ENCODE measurements at regions not wholly inside any gene's neighbourhood (a gene's known extent, or its start where the extent isn't known, plus 50 kb on each side); places are given as distances from the start of the nearest gene placed in this dataset.

DNA sequence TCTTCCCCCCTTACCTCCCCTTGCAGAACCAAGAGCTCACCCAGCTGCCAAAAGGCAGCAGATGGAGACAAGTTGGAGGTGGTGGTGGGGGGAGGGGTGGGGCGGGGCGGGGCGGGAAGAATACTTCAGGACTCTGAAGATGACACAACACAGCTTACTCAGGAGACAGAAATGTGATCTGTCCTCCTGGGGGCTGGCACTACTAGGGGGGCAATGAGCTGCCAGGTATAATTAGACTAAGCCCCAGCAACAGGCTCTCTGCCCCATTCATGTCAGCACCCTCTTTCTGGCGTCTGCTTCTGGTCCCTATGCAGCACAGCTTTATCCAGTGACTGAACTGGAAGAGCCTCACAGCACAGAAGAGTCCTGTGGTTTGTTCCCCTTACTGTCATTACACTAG, 407.0 kb downstream of the MED13L start:
- no peaks in the 10 kb centered on the region; the same call in 1 of the 2 replicates for H3K27me3 ChIP-seq (replicated peaks; ENCODE audit: insufficient read depth)
- no peaks in the 10 kb centered on the region for H3K36me3 ChIP-seq (ENCODE audit: low read depth)
- H3K79me2 ChIP-seq (ENCODE audit: insufficient read depth) = no peaks in the 10 kb centered on the region
- no peak for DNase-seq
- no peaks in the 10 kb centered on the region for H3F3A ChIP-seq (ENCODE audit: insufficient read depth)
- in situ Hi-C loops (cut with MboI) = no loop called here
- no peaks in the 10 kb centered on the region for H3K4me1 ChIP-seq (ENCODE audit: insufficient read depth)
- H4K20me1 ChIP-seq (ENCODE audit: insufficient read depth) = no peaks in the 10 kb centered on the region
- H2AFZ ChIP-seq = no peak overlapping the region
- no peak overlapping the region for H3K4me3 ChIP-seq
- no peak overlapping the region for H3K27ac ChIP-seq
- H3K9me3 ChIP-seq (ENCODE audit: low read depth) = no peaks in the 10 kb centered on the region
- 24 to 39% methylated on average over 4 of the region's 4 CpGs for WGBS, 2 experiments (ENCODE audit: low coverage in 1 of 2, low lambda C conversion rate in 2 of 2, missing lambda C conversion rate in 2 of 2)
- no peak overlapping the region for H3K4me2 ChIP-seq (ENCODE audit: unreplicated experiment)
- TF ChIP-seq EZH2phosphoT487 (IDR thresholded peaks at IDR 0.05; ENCODE audit: insufficient read depth, low read depth) (no peak), EZH2 (IDR thresholded peaks at IDR 0.05; ENCODE audit: insufficient read depth, poor library complexity, severe bottlenecking) (no peak)
- no peaks in the 10 kb centered on the region for H3K9me2 ChIP-seq (ENCODE audit: insufficient read depth)
- no peak overlapping the region for H3K9ac ChIP-seq

DNA sequence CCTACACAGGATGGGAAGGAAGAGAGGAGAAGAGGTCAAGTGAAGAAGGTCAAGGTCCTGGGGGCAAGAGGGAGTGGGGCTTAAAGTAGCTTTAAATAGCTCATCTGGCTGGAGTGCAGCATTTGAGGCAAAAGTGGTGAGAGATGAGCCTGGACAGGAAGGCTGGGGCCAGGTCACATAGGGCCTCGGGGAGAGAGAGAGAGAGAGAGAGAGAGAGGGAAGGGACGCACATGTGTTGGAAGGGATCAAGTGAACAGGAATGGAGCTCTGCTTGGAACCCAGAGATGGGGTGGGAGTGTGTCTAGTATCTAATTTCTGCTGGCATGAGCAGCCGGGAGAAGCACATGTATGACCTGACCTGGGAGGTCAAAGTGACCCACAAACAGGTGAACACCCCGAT, 407.5 kb downstream of the MED13L start:
- Histone ChIP-seq H2AFZ (no peak overlapping the region), H3K4me2 (ENCODE audit: unreplicated experiment) (no peak overlapping the region), H3K9me2 (ENCODE audit: insufficient read depth) (no peaks in the 10 kb centered on the region), H4K20me1 (ENCODE audit: insufficient read depth) (no peaks in the 10 kb centered on the region), H3K36me3 (ENCODE audit: low read depth) (no peaks in the 10 kb centered on the region), H3K4me1 (ENCODE audit: insufficient read depth) (no peaks in the 10 kb centered on the region), H3K9me3 (ENCODE audit: low read depth) (no peaks in the 10 kb centered on the region), H3K9ac (no peak overlapping the region), H3K27ac (no peak overlapping the region), H3F3A (ENCODE audit: insufficient read depth) (no peaks in the 10 kb centered on the region), H3K4me3 (no peak overlapping the region), H3K27me3 (replicated peaks; ENCODE audit: insufficient read depth) (peaks cover 5% of the 10 kb centered on the region; the same call in 1 of the 2 replicates), H3K79me2 (ENCODE audit: insufficient read depth) (no peaks in the 10 kb centered on the region)
- TF ChIP-seq EZH2phosphoT487 (IDR thresholded peaks at IDR 0.05; ENCODE audit: insufficient read depth, low read depth) = no peak
- no peak for TF ChIP-seq EZH2 (IDR thresholded peaks at IDR 0.05; ENCODE audit: insufficient read depth, poor library complexity, severe bottlenecking)
- no peak for DNase-seq
- WGBS, 2 experiments (ENCODE audit: low coverage in 1 of 2, low lambda C conversion rate in 2 of 2, missing lambda C conversion rate in 2 of 2) = 66 to 72% methylated on average over 4 of the region's 4 CpGs
- in situ Hi-C loops (cut with MboI) = no loop called here

DNA sequence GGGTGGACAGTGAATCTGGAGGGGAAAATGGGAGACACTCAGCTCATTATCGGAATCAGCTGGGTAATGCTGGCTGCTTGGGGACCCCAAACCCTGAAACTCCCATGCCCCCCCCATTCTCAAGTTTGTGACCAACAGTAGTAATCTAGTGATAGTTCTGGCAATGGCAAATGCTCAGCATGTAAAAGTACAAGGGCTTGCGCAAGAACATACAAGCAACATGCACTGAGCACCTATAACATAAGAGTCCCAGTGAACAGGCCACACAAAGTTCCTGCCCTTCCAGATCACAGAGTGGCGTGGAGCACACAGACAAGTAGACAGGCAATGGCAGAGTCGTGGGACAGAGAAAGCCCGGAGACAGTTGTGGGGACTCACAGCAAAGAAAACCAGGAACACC, 407.9 kb downstream of the MED13L start:
- in situ Hi-C loops (cut with MboI) = no loop called here
- TF ChIP-seq EZH2phosphoT487 (IDR thresholded peaks at IDR 0.05; ENCODE audit: insufficient read depth, low read depth) (no peak), EZH2 (IDR thresholded peaks at IDR 0.05; ENCODE audit: insufficient read depth, poor library complexity, severe bottlenecking) (no peak)
- no peaks in the 10 kb centered on the region for H3K79me2 ChIP-seq (ENCODE audit: insufficient read depth)
- H3K27ac ChIP-seq = no peak overlapping the region
- no peak for DNase-seq
- no peaks in the 10 kb centered on the region for H3K36me3 ChIP-seq (ENCODE audit: low read depth)
- no peak overlapping the region for H3K4me2 ChIP-seq (ENCODE audit: unreplicated experiment)
- no peaks in the 10 kb centered on the region for H3F3A ChIP-seq (ENCODE audit: insufficient read depth)
- H3K9me3 ChIP-seq (ENCODE audit: low read depth) = no peaks in the 10 kb centered on the region
- H3K4me3 ChIP-seq = no peak overlapping the region
- 49 to 56% methylated on average over 5 of the region's 5 CpGs for WGBS, 2 experiments (ENCODE audit: low coverage in 1 of 2, low lambda C conversion rate in 2 of 2, missing lambda C conversion rate in 2 of 2)
- H2AFZ ChIP-seq = no peak overlapping the region
- H3K4me1 ChIP-seq (ENCODE audit: insufficient read depth) = no peaks in the 10 kb centered on the region
- H3K9ac ChIP-seq = no peak overlapping the region
- no peaks in the 10 kb centered on the region for H3K9me2 ChIP-seq (ENCODE audit: insufficient read depth)
- peaks cover 5% of the 10 kb centered on the region; the same call in 1 of the 2 replicates for H3K27me3 ChIP-seq (replicated peaks; ENCODE audit: insufficient read depth)
- H4K20me1 ChIP-seq (ENCODE audit: insufficient read depth) = no peaks in the 10 kb centered on the region

DNA sequence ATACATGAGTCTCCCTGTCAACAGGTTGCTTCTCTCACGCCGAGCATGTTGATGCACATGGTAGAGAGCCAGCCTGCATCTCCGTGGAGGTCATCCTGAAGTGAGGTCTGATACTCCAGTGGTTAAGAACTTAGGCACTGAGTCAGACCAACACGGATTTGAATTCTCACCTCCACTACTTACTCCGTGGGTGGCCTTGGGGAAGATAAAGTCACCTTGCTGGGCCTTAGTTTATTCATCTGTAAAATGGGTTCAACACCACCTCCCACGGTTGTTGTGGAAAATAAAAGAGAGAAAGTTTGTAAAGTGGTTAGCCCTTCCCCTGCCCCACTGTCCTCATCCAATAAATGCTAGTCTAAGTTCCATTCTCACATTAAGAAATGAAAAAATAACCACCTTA, 408.9 kb downstream of the MED13L start:
- TF ChIP-seq EZH2 (IDR thresholded peaks at IDR 0.05; ENCODE audit: insufficient read depth, poor library complexity, severe bottlenecking) (no peak), EZH2phosphoT487 (IDR thresholded peaks at IDR 0.05; ENCODE audit: insufficient read depth, low read depth) (no peak)
- peaks cover 8% of the 10 kb centered on the region for H3K27me3 ChIP-seq (replicated peaks; ENCODE audit: insufficient read depth)
- H4K20me1 ChIP-seq (ENCODE audit: insufficient read depth) = no peaks in the 10 kb centered on the region
- H3K9me3 ChIP-seq (ENCODE audit: low read depth) = no peaks in the 10 kb centered on the region
- H3K4me1 ChIP-seq (ENCODE audit: insufficient read depth) = no peaks in the 10 kb centered on the region
- no peak overlapping the region for H3K9ac ChIP-seq
- no peak overlapping the region for H2AFZ ChIP-seq
- H3K4me3 ChIP-seq = no peak overlapping the region
- H3K9me2 ChIP-seq (ENCODE audit: insufficient read depth) = no peaks in the 10 kb centered on the region
- H3F3A ChIP-seq (ENCODE audit: insufficient read depth) = no peaks in the 10 kb centered on the region
- H3K27ac ChIP-seq = no peak overlapping the region
- no peak overlapping the region for H3K4me2 ChIP-seq (ENCODE audit: unreplicated experiment)
- no peaks in the 10 kb centered on the region for H3K36me3 ChIP-seq (ENCODE audit: low read depth)
- no peaks in the 10 kb centered on the region for H3K79me2 ChIP-seq (ENCODE audit: insufficient read depth)
- DNase-seq = no peak
- in situ Hi-C loops (cut with MboI) = no loop called here
- WGBS, 2 experiments (ENCODE audit: low coverage in 1 of 2, low lambda C conversion rate in 2 of 2, missing lambda C conversion rate in 2 of 2) = 43 to 52% methylated on average over 6 of the region's 6 CpGs

DNA sequence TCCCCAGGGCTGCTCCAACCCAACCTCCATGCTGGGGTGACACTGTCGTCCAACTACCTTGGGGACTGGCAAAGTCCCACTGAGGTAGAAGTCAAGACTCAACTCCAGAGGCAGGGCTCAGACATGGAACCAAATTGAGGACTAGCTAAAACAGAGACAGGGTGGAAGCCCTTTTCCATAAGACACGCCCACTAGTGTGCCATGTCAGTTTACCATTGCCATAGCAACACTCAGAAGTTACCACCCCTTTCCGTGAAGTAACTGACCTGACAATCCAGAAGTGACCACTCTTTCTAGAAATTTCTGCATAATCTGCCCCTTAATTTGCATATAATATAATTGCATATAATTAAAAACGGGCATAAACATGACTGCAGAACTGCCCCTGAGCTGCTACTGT, 409.6 kb downstream of the MED13L start:
- no peak for DNase-seq
- H3K27me3 ChIP-seq (replicated peaks; ENCODE audit: insufficient read depth) = peaks cover 12% of the 10 kb centered on the region; the same call in 1 of the 2 replicates
- H3K4me1 ChIP-seq (ENCODE audit: insufficient read depth) = no peaks in the 10 kb centered on the region
- no peaks in the 10 kb centered on the region for H4K20me1 ChIP-seq (ENCODE audit: insufficient read depth)
- no peaks in the 10 kb centered on the region for H3K9me2 ChIP-seq (ENCODE audit: insufficient read depth)
- H3K9me3 ChIP-seq (ENCODE audit: low read depth) = no peaks in the 10 kb centered on the region
- in situ Hi-C loops (cut with MboI) = no loop called here
- H2AFZ ChIP-seq = no peak overlapping the region
- no peak overlapping the region for H3K4me3 ChIP-seq
- H3K4me2 ChIP-seq (ENCODE audit: unreplicated experiment) = no peak overlapping the region
- H3F3A ChIP-seq (ENCODE audit: insufficient read depth) = no peaks in the 10 kb centered on the region
- no peaks in the 10 kb centered on the region for H3K79me2 ChIP-seq (ENCODE audit: insufficient read depth)
- H3K9ac ChIP-seq = no peak overlapping the region
- TF ChIP-seq EZH2phosphoT487 (IDR thresholded peaks at IDR 0.05; ENCODE audit: insufficient read depth, low read depth) (no peak), EZH2 (IDR thresholded peaks at IDR 0.05; ENCODE audit: insufficient read depth, poor library complexity, severe bottlenecking) (no peak)
- WGBS, 2 experiments (ENCODE audit: low coverage in 1 of 2, low lambda C conversion rate in 2 of 2, missing lambda C conversion rate in 2 of 2) = 48% methylated on average over 4 of the region's 4 CpGs
- no peaks in the 10 kb centered on the region for H3K36me3 ChIP-seq (ENCODE audit: low read depth)
- H3K27ac ChIP-seq = no peak overlapping the region

Data from GM23248 (cell line).